Non-pigmented ciliary epithelial cell (primary cell): ENCODE measurements at regions not wholly inside any gene's neighbourhood (a gene's known extent, or its start where the extent isn't known, plus 50 kb on each side); places are given as distances from the start of the nearest gene placed in this dataset.

ENCODE experiments used
- DNase-seq: peaks from one replicate; pipeline ENCODE4 v3.0.0-alpha.2; 2010; ENCODE audit warnings: low read depth

DNA sequence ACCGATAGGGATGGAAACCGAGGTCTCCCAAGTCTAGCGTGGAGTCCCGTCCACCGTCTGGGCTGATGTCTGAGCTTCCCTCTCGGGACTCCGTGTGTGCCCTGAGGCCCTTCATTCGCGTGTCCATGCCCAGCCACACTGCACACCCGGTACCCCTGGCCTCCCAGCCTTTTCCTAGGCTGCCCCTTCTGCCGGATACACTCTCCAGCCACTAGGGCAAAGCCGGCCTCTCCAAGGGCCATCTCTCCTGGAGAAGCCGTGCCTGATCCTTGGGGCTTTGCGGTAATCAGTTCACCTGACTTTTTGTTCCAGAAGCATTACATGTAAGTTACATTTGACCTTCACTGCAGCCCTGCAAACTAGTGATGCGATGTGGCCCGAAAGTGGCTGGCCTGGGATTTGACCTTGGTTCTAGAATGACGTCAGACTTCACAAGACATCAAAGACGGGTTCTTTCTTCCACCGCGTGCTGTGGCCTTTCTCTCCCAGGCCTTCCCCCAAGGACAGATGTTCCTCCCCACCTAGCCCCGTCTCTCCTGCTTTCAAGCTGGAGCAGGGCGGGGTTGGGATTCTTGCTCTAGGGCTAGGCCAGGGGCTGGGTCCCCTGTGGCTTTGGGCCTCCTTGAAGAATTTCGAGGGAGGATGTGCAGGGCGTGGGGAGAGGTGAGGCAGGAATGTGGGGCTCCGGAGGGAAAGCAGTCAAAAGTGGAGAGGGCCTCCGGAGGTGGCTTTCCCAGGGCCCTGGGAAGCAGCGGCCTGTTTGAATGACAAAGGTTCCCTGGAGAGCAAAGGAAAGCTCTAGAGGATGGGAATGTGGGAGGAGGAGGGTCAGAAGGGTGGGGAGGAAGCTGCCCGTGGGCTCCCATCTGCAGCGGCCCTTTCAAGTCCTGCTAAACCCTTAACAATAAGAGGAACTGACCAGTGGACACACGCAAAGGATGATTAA lies 49.7 kb upstream of the SLC2A1 start:
- no peak for DNase-seq
